Testis (tissue), 2 donors: ENCODE measurements at regions not wholly inside any gene's neighbourhood (a gene's known extent, or its start where the extent isn't known, plus 50 kb on each side); places are given as distances from the start of the nearest gene placed in this dataset.

Experiments used
- POLR2A ChIP-seq: fragments of 450-650 bp; IDR thresholded peaks from one replicate; pipeline ENCODE4 v1.6.1; 2017; ENCODE audit warnings: antibody characterized with exemption, mild to moderate bottlenecking, moderate library complexity
- TF ChIP-seq, protein P1 (sequence below), 3 experiments: fragments of 450-650 bp in 2 of 3; fragments of 200-600 bp in 1 of 3; sonication (generic) in 1 of 3; IDR thresholded peaks; one replicate each; pipeline ENCODE4 v1.5.1; 2016 to 2019; ENCODE audit warnings: antibody characterized with exemption in 3 of 3, mild to moderate bottlenecking in 2 of 3, moderate library complexity in 1 of 3

DNA sequence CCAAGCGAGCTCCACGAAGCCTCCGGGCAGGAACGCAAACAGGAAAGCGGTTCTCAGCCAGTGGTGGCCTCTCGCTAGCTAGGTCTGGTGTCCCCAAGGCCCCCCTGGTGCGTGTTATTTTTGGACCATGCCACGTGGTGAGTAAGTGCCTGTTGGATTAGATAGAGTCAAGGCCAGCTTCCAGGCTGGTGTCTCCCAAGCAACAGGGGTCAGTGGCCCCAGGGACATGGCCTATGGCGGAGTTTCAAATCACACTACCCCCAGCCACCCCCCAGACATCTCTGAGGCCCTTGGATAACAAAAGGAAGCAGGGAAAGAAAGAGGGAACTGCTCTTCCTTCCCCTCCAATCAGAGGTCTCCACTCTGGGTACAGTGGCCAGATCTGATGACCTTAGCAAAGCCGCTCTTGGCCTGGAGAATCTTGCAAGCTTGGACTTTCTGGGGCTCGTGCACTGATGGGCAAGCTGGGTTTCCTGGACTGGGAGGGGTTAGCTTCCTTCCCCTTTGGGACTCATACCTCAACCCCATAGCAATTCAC lies 58.2 kb downstream of the MAF start:
- TF ChIP-seq, protein P1, sequence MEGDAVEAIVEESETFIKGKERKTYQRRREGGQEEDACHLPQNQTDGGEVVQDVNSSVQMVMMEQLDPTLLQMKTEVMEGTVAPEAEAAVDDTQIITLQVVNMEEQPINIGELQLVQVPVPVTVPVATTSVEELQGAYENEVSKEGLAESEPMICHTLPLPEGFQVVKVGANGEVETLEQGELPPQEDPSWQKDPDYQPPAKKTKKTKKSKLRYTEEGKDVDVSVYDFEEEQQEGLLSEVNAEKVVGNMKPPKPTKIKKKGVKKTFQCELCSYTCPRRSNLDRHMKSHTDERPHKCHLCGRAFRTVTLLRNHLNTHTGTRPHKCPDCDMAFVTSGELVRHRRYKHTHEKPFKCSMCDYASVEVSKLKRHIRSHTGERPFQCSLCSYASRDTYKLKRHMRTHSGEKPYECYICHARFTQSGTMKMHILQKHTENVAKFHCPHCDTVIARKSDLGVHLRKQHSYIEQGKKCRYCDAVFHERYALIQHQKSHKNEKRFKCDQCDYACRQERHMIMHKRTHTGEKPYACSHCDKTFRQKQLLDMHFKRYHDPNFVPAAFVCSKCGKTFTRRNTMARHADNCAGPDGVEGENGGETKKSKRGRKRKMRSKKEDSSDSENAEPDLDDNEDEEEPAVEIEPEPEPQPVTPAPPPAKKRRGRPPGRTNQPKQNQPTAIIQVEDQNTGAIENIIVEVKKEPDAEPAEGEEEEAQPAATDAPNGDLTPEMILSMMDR (IDR thresholded peaks at IDR 0.05): no peak
- no peak for TF ChIP-seq POLR2A
